Prostate gland (tissue), 2 donors: ENCODE measurements at regions not wholly inside any gene's neighbourhood (a gene's known extent, or its start where the extent isn't known, plus 50 kb on each side); places are given as distances from the start of the nearest gene placed in this dataset.

ENCODE experiments used
- POLR2A ChIP-seq: fragments of 450-650 bp; IDR thresholded peaks from one replicate; pipeline ENCODE4 v1.6.1; 2016; ENCODE audit warnings: antibody characterized with exemption, mild to moderate bottlenecking
- POLR2AphosphoS5 ChIP-seq: sonication (generic); formaldehyde crosslinking; IDR thresholded peaks from one replicate; pipeline ENCODE4 v1.6.1; 2017; ENCODE audit warnings: antibody characterized with exemption
- TF ChIP-seq, protein P1 (sequence below), 4 experiments: fragments of 200-600 bp in 2 of 4; fragments of 450-650 bp in 2 of 4; sonication (generic) in 2 of 4; IDR thresholded peaks; 1 replicate in 3 of 4; 2 replicates in 1 of 4; pipeline ENCODE4 v1.5.1; 2016 to 2019; ENCODE audit warnings: antibody characterized with exemption in 4 of 4, mild to moderate bottlenecking in 2 of 4, moderate library complexity in 2 of 4

DNA sequence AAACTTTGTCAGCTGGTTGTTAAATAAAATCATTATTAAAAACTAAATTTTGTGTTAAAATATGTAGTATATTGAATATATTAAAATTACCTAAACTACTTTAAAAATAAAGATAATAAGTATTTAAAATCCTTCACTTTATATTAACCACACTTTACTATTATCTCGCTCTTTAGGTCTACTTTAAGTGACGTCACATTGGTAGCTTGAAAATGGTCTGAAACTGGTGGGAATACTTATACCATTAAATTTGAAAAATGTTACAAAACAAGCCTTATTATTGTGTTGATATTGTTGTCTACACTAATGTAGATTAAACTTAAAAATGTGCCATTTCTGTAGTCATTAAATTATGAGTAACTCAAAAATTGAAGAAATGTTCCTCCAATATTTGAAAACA is 77.6 kb downstream of the ZIC4 start:
- TF ChIP-seq POLR2A (no peak), POLR2AphosphoS5 (no peak)
- TF ChIP-seq, protein P1, sequence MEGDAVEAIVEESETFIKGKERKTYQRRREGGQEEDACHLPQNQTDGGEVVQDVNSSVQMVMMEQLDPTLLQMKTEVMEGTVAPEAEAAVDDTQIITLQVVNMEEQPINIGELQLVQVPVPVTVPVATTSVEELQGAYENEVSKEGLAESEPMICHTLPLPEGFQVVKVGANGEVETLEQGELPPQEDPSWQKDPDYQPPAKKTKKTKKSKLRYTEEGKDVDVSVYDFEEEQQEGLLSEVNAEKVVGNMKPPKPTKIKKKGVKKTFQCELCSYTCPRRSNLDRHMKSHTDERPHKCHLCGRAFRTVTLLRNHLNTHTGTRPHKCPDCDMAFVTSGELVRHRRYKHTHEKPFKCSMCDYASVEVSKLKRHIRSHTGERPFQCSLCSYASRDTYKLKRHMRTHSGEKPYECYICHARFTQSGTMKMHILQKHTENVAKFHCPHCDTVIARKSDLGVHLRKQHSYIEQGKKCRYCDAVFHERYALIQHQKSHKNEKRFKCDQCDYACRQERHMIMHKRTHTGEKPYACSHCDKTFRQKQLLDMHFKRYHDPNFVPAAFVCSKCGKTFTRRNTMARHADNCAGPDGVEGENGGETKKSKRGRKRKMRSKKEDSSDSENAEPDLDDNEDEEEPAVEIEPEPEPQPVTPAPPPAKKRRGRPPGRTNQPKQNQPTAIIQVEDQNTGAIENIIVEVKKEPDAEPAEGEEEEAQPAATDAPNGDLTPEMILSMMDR (IDR thresholded peaks at IDR 0.05): no peak
